ENCODE measurements at regions not wholly inside any gene's neighbourhood (a gene's known extent, or its start where the extent isn't known, plus 50 kb on each side); places are given as distances from the start of the nearest gene placed in this dataset.

DNA sequence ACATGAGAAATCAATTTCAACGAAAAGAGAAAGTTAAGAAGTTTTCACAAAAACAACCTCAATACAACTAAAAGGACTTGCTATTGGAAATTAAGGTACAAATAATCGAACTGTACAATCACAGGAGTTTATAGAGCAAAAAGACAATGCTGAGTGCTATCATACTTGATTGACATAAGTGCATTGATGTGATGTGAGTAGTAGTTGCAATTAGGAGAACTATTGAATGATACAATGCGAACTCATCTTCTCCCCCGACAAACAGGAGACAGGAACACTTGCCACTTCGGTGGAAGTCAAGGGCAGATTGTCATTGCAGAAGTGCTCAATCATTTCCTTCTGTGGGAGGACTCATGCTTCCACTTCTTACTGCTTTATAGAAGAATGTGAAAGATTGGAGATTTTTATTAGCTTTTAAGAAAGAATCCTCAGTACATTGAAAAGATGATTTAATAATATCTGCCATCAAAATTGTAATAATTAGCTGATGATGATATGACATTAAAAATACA lies 276.6 kb upstream of the MPDZ start:
- DNase-seq (ENCODE audit: low spot score) = no peak
- ChIA-PET POLR2A (ENCODE audit: low non-redundant PET) (no interaction called here), CTCF (no interaction called here)
- no peak for TF ChIP-seq CTCF (conservative IDR thresholded peaks at IDR 0.05; ENCODE audit: low read depth)
- H3K27ac ChIP-seq = no peak overlapping the region

- DNase-seq (ENCODE audit: low spot score) = no peak
Measured at GRCh38 chr9:13555516-13555915, 276.0 kb upstream of the MPDZ start.

GRCh38 chr9:13554626-13555025 lies 275.1 kb upstream of the MPDZ start:
- CTCF ChIA-PET = interaction anchor here (0.9 kb wide), 1 partner anchor 16 kb away, joined by 4 read pairs; no protein-coding TSS in a partner anchor
- POLR2A ChIA-PET (ENCODE audit: low non-redundant PET) = no interaction called here
- no peak overlapping the region for H3K27ac ChIP-seq
- TF ChIP-seq CTCF (conservative IDR thresholded peaks at IDR 0.05; ENCODE audit: low read depth) = no peak
- no peak for DNase-seq (ENCODE audit: low spot score)

More at GRCh38 chr9:13555516-13555915, 276.0 kb upstream of the MPDZ start:
- POLR2A ChIA-PET (ENCODE audit: low non-redundant PET) = no interaction called here
- CTCF ChIA-PET = no interaction called here
- no peak for TF ChIP-seq CTCF (conservative IDR thresholded peaks at IDR 0.05; ENCODE audit: low read depth)
- no peak overlapping the region for H3K27ac ChIP-seq

- no peak for TF ChIP-seq CTCF (conservative IDR thresholded peaks at IDR 0.05; ENCODE audit: low read depth)
Measured at GRCh38 chr9:13552606-13553215, 273.2 kb upstream of the MPDZ start.

GRCh38 chr9:13550519-13550918 lies 271.0 kb upstream of the MPDZ start:
- H3K27ac ChIP-seq = no peak overlapping the region
- CTCF ChIA-PET = no interaction called here
- POLR2A ChIA-PET (ENCODE audit: low non-redundant PET) = no interaction called here
- DNase-seq (ENCODE audit: low spot score) = no peak
- no peak for TF ChIP-seq CTCF (conservative IDR thresholded peaks at IDR 0.05; ENCODE audit: low read depth)

More at GRCh38 chr9:13552606-13553215, 273.2 kb upstream of the MPDZ start:
- no peak overlapping the region for H3K27ac ChIP-seq
- POLR2A ChIA-PET (ENCODE audit: low non-redundant PET) = no interaction called here
- DNase-seq (ENCODE audit: low spot score) = no peak
- CTCF ChIA-PET = no interaction called here

DNA sequence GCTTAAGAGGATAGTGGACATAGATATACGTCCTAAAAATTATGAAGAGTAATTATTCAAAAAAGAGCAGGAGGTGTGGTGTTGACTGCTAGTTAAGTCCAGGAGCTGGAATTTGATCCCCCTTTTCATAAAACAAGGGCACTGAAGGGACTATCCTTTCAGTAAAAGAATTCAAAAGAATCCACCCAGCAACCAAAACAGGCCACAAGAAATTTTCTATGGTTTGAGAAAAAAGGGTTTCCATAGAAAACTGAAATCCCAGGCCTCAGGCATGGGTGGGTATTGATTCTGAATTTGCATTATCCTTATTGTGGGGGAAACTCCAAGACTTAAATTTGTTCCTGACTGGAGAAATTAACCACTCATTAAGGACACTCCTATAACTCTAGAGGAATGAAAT lies 269.0 kb upstream of the MPDZ start:
- CTCF ChIA-PET = no interaction called here
- no peak for TF ChIP-seq CTCF (conservative IDR thresholded peaks at IDR 0.05; ENCODE audit: low read depth)
- H3K27ac ChIP-seq = no peak overlapping the region
- POLR2A ChIA-PET (ENCODE audit: low non-redundant PET) = interaction anchor here (0.6 kb wide), 1 partner anchor 1031 kb away, joined by 3 read pairs; no protein-coding TSS in a partner anchor
- no peak for DNase-seq (ENCODE audit: low spot score)

All from RWPE1 (cell line).